WTC11 (cell line): ENCODE measurements at regions not wholly inside any gene's neighbourhood (a gene's known extent, or its start where the extent isn't known, plus 50 kb on each side); places are given as distances from the start of the nearest gene placed in this dataset.

Source experiments
- ATAC-seq: fragments of 200-7000 bp; cut with Tn5 transposase; 2 replicates; pipeline ENCODE4 v1.10.0; 2021; ENCODE audit warnings: mild to moderate bottlenecking, moderate library complexity
- CTCF ChIA-PET: fragments of 300-600 bp; sonication (Branson Sonifier 250); formaldehyde crosslinking; loops from one replicate; lab custom pipeline; 2021; ENCODE audit warnings: antibody characterized with exemption; lab: Charles Lee
- POLR2A ChIA-PET: fragments of 350-600 bp; sonication (Branson Sonifier 250); formaldehyde crosslinking; loops from one replicate; lab custom pipeline; 2021; ENCODE audit warnings: antibody characterized with exemption; lab: Charles Lee
- DNase-seq: peaks from one replicate; pipeline ENCODE4 v3.0.0; 2021; ENCODE audit warnings: low spot score
- H3K27ac Mint-ChIP-seq: 2 replicates; pipeline ENCODE4 v1.8.0; 2021; ENCODE audit warnings: mixed read lengths
- H3K27me3 Mint-ChIP-seq: 2 replicates; pipeline ENCODE4 v1.8.0; 2021; ENCODE audit warnings: low read depth, mild to moderate bottlenecking, moderate library complexity, mixed read lengths
- H3K36me3 Mint-ChIP-seq: 2 replicates; pipeline ENCODE4 v1.8.0; 2021; ENCODE audit warnings: mixed read lengths
- H3K4me1 Mint-ChIP-seq: 2 replicates; pipeline ENCODE4 v1.8.0; 2022; ENCODE audit warnings: mixed read lengths
- H3K4me3 Mint-ChIP-seq: 2 replicates; pipeline ENCODE4 v1.8.0; 2021; ENCODE audit warnings: mild to moderate bottlenecking, moderate library complexity, mixed read lengths
- H3K9me3 Mint-ChIP-seq: 2 replicates; pipeline ENCODE4 v1.8.0; 2021; ENCODE audit warnings: mixed read lengths
- CTCF ChIP-seq: fragments of 200-600 bp; IDR thresholded peaks from 2 replicates; pipeline ENCODE4 v1.8.0; 2022; ENCODE audit warnings: antibody characterized with exemption
- E2F1 ChIP-seq: sonication (generic); formaldehyde crosslinking; IDR thresholded peaks from 2 replicates; pipeline ENCODE4 v1.8.0; 2022; ENCODE audit warnings: mild to moderate bottlenecking, missing genetic modification reagents
- ELF4 ChIP-seq: sonication (generic); formaldehyde crosslinking; IDR thresholded peaks from 2 replicates; pipeline ENCODE4 v1.8.1; 2022; ENCODE audit warnings: low read depth, mild to moderate bottlenecking, moderate library complexity, missing genetic modification reagents
- ESRRA ChIP-seq: sonication (generic); formaldehyde crosslinking; IDR thresholded peaks from 2 replicates; pipeline ENCODE4 v1.8.1; 2022; ENCODE audit warnings: mild to moderate bottlenecking, missing genetic modification reagents, borderline replicate concordance
- FOXK1 ChIP-seq: sonication (generic); formaldehyde crosslinking; IDR thresholded peaks from 2 replicates; pipeline ENCODE4 v1.8.0; 2022; ENCODE audit warnings: mild to moderate bottlenecking, moderate library complexity, missing genetic modification reagents
- KAT7 ChIP-seq: sonication (generic); formaldehyde crosslinking; IDR thresholded peaks from 2 replicates; pipeline ENCODE4 v1.8.1; 2023; ENCODE audit warnings: missing genetic modification reagents, mild to moderate bottlenecking, borderline replicate concordance
- NFATC4 ChIP-seq: fragments of 250-450 bp; sonication (Bioruptor Pico); IDR thresholded peaks from 2 replicates; pipeline ENCODE4 v1.9.0; 2021; ENCODE audit warnings: mild to moderate bottlenecking
- NR3C1 ChIP-seq: sonication (generic); formaldehyde crosslinking; conservative IDR thresholded peaks from 2 replicates; pipeline ENCODE4 v1.8.1; 2023; ENCODE audit warnings: low read depth, mild to moderate bottlenecking, missing genetic modification reagents
- RORB ChIP-seq: fragments of 250-450 bp; sonication (Bioruptor Pico); IDR thresholded peaks from 2 replicates; pipeline ENCODE4 v1.9.0; 2021; ENCODE audit warnings: mild to moderate bottlenecking
- SMAD4 ChIP-seq: sonication (generic); formaldehyde crosslinking; IDR thresholded peaks from 2 replicates; pipeline ENCODE4 v1.8.0; 2022; ENCODE audit warnings: mild to moderate bottlenecking, missing genetic modification reagents
- SOX15 ChIP-seq: fragments of 250-450 bp; sonication (Bioruptor Pico); IDR thresholded peaks from 2 replicates; pipeline ENCODE4 v1.9.0; 2021; ENCODE audit warnings: mild to moderate bottlenecking
- TEAD4 ChIP-seq: sonication (generic); formaldehyde crosslinking; IDR thresholded peaks from 2 replicates; pipeline ENCODE4 v1.8.0; 2022; ENCODE audit warnings: mild to moderate bottlenecking, missing genetic modification reagents
- ZNF232 ChIP-seq: sonication (generic); formaldehyde crosslinking; IDR thresholded peaks from 2 replicates; pipeline ENCODE4 v1.8.0; 2022; ENCODE audit warnings: mild to moderate bottlenecking, missing genetic modification reagents
- TF ChIP-seq, protein P1 (sequence below): sonication (generic); formaldehyde crosslinking; IDR thresholded peaks from 2 replicates; pipeline ENCODE4 v1.8.1; 2022; ENCODE audit warnings: mild to moderate bottlenecking, moderate library complexity, missing genetic modification reagents
- TF ChIP-seq, protein P2 (sequence below): fragments of 250-450 bp; sonication (Bioruptor Pico); IDR thresholded peaks from 2 replicates; pipeline ENCODE4 v1.9.0; 2021; ENCODE audit warnings: mild to moderate bottlenecking
- TF ChIP-seq, protein P3 (sequence below): sonication (generic); formaldehyde crosslinking; IDR thresholded peaks from 2 replicates; pipeline ENCODE4 v1.8.0; 2023; ENCODE audit warnings: missing genetic modification reagents, mild to moderate bottlenecking, borderline replicate concordance
- TF ChIP-seq, protein P4 (sequence below): sonication (generic); formaldehyde crosslinking; IDR thresholded peaks from 2 replicates; pipeline ENCODE4 v1.8.1; 2023; ENCODE audit warnings: mild to moderate bottlenecking, moderate library complexity, missing genetic modification reagents
- TF ChIP-seq, protein P5 (sequence below): sonication (generic); formaldehyde crosslinking; IDR thresholded peaks from 2 replicates; pipeline ENCODE4 v1.8.1; 2023; ENCODE audit warnings: mild to moderate bottlenecking, missing genetic modification reagents, borderline replicate concordance

GRCh38 chr5:93893075-93893474 is 151.7 kb upstream of the POU5F2 start:
- Mint-ChIP-seq H3K27me3 (no peaks in the 10 kb centered on the region), H3K4me1 (no peaks in the 10 kb centered on the region), H3K27ac (no peak overlapping the region)

DNA sequence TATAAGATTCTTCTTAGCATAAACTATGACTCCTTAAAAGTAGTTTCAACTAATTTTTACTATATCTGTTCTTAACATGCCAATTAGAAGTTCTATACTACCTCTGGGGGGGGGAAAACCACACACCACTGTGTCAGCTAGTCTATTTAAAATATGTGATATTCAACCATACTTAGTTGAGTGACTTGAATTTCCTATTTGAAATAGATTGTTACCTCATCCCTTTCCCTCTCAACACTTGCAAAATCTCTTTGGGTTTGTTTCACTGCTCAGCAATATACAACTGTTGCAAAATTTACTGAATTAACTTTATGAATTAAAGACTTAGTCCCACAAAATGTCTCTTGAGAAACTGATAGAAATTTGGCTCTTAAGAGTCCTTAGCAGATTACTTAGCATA is 151.1 kb upstream of the POU5F2 start:
- ATAC-seq (no peak), DNase-seq (no peak)
- Mint-ChIP-seq H3K4me1 (no peaks in the 10 kb centered on the region), H3K9me3 (no peaks in the 10 kb centered on the region), H3K27ac (no peak overlapping the region), H3K4me3 (no peak overlapping the region), H3K27me3 (no peaks in the 10 kb centered on the region), H3K36me3 (no peaks in the 10 kb centered on the region)
- CTCF ChIA-PET = no interaction called here
- POLR2A ChIA-PET = no interaction called here
- TF ChIP-seq ELF4 (CRISPR knock-in tag) = no peak
- no peak for TF ChIP-seq E2F1 (CRISPR knock-in tag)
- no peak for TF ChIP-seq ESRRA (CRISPR knock-in tag)
- TF ChIP-seq, protein P1, sequence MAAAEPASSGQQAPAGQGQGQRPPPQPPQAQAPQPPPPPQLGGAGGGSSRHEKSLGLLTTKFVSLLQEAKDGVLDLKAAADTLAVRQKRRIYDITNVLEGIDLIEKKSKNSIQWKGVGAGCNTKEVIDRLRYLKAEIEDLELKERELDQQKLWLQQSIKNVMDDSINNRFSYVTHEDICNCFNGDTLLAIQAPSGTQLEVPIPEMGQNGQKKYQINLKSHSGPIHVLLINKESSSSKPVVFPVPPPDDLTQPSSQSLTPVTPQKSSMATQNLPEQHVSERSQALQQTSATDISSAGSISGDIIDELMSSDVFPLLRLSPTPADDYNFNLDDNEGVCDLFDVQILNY (CRISPR knock-in tag) = no peak
- TF ChIP-seq, protein P2, sequence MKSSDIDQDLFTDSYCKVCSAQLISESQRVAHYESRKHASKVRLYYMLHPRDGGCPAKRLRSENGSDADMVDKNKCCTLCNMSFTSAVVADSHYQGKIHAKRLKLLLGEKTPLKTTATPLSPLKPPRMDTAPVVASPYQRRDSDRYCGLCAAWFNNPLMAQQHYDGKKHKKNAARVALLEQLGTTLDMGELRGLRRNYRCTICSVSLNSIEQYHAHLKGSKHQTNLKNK (CRISPR knock-in tag) = no peak
- no peak for TF ChIP-seq RORB (CRISPR knock-in tag)
- no peak for TF ChIP-seq CTCF
- TF ChIP-seq FOXK1 = no peak

More at GRCh38 chr5:93893075-93893474, 151.7 kb upstream of the POU5F2 start:
- no peaks in the 10 kb centered on the region for H3K9me3 Mint-ChIP-seq
- DNase-seq = no peak
- TF ChIP-seq NR3C1 (no peak), NFATC4 (CRISPR knock-in tag) (no peak), ELF4 (CRISPR knock-in tag) (no peak), SOX15 (no peak), SMAD4 (CRISPR knock-in tag) (no peak), ZNF232 (CRISPR knock-in tag) (no peak), TEAD4 (no peak), KAT7 (CRISPR knock-in tag) (no peak)
- TF ChIP-seq, protein P3, sequence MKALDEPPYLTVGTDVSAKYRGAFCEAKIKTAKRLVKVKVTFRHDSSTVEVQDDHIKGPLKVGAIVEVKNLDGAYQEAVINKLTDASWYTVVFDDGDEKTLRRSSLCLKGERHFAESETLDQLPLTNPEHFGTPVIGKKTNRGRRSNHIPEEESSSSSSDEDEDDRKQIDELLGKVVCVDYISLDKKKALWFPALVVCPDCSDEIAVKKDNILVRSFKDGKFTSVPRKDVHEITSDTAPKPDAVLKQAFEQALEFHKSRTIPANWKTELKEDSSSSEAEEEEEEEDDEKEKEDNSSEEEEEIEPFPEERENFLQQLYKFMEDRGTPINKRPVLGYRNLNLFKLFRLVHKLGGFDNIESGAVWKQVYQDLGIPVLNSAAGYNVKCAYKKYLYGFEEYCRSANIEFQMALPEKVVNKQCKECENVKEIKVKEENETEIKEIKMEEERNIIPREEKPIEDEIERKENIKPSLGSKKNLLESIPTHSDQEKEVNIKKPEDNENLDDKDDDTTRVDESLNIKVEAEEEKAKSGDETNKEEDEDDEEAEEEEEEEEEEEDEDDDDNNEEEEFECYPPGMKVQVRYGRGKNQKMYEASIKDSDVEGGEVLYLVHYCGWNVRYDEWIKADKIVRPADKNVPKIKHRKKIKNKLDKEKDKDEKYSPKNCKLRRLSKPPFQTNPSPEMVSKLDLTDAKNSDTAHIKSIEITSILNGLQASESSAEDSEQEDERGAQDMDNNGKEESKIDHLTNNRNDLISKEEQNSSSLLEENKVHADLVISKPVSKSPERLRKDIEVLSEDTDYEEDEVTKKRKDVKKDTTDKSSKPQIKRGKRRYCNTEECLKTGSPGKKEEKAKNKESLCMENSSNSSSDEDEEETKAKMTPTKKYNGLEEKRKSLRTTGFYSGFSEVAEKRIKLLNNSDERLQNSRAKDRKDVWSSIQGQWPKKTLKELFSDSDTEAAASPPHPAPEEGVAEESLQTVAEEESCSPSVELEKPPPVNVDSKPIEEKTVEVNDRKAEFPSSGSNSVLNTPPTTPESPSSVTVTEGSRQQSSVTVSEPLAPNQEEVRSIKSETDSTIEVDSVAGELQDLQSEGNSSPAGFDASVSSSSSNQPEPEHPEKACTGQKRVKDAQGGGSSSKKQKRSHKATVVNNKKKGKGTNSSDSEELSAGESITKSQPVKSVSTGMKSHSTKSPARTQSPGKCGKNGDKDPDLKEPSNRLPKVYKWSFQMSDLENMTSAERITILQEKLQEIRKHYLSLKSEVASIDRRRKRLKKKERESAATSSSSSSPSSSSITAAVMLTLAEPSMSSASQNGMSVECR (CRISPR knock-in tag) = no peak
- TF ChIP-seq, protein P4, sequence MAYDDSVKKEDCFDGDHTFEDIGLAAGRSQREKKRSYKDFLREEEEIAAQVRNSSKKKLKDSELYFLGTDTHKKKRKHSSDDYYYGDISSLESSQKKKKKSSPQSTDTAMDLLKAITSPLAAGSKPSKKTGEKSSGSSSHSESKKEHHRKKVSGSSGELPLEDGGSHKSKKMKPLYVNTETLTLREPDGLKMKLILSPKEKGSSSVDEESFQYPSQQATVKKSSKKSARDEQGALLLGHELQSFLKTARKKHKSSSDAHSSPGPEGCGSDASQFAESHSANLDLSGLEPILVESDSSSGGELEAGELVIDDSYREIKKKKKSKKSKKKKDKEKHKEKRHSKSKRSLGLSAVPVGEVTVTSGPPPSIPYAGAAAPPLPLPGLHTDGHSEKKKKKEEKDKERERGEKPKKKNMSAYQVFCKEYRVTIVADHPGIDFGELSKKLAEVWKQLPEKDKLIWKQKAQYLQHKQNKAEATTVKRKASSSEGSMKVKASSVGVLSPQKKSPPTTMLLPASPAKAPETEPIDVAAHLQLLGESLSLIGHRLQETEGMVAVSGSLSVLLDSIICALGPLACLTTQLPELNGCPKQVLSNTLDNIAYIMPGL (CRISPR knock-in tag) = no peak
- TF ChIP-seq, protein P1 (CRISPR knock-in tag) = no peak
- TF ChIP-seq, protein P5, sequence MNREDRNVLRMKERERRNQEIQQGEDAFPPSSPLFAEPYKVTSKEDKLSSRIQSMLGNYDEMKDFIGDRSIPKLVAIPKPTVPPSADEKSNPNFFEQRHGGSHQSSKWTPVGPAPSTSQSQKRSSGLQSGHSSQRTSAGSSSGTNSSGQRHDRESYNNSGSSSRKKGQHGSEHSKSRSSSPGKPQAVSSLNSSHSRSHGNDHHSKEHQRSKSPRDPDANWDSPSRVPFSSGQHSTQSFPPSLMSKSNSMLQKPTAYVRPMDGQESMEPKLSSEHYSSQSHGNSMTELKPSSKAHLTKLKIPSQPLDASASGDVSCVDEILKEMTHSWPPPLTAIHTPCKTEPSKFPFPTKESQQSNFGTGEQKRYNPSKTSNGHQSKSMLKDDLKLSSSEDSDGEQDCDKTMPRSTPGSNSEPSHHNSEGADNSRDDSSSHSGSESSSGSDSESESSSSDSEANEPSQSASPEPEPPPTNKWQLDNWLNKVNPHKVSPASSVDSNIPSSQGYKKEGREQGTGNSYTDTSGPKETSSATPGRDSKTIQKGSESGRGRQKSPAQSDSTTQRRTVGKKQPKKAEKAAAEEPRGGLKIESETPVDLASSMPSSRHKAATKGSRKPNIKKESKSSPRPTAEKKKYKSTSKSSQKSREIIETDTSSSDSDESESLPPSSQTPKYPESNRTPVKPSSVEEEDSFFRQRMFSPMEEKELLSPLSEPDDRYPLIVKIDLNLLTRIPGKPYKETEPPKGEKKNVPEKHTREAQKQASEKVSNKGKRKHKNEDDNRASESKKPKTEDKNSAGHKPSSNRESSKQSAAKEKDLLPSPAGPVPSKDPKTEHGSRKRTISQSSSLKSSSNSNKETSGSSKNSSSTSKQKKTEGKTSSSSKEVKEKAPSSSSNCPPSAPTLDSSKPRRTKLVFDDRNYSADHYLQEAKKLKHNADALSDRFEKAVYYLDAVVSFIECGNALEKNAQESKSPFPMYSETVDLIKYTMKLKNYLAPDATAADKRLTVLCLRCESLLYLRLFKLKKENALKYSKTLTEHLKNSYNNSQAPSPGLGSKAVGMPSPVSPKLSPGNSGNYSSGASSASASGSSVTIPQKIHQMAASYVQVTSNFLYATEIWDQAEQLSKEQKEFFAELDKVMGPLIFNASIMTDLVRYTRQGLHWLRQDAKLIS (CRISPR knock-in tag) = no peak
- POLR2A ChIA-PET = no interaction called here
- CTCF ChIA-PET = interaction anchor here (0.5 kb wide), 1 partner anchor 954 kb away, joined by 3 read pairs; no protein-coding TSS in a partner anchor
- ATAC-seq = no peak
- H3K4me3 Mint-ChIP-seq = no peak overlapping the region
- H3K36me3 Mint-ChIP-seq = no peaks in the 10 kb centered on the region
